ENCODE measurements at regions not wholly inside any gene's neighbourhood (a gene's known extent, or its start where the extent isn't known, plus 50 kb on each side); places are given as distances from the start of the nearest gene placed in this dataset.

- H3K36me3 ChIP-seq (ENCODE audit: insufficient read depth, low read length): no peaks in the 10 kb centered on the region
- H3K27ac ChIP-seq (ENCODE audit: low read depth, low read length): no peak overlapping the region
- Mint-ChIP-seq H3K4me3 (no peak overlapping the region), H3K4me1 (no peaks in the 10 kb centered on the region), H3K36me3 (no peaks in the 10 kb centered on the region), H3K9me3 (peaks cover 6 to 37% (median 12%) of the 10 kb centered on the region in 5 donors), H3K27ac (no peak overlapping the region), H3K27me3 (peaks cover 0 to 3% of the 10 kb centered on the region in 2 donors)
- DNase-seq: no peak
- ChIA-PET CTCF (no interaction called here), POLR2A (no interaction called here)
- H3K4me1 ChIP-seq (ENCODE audit: insufficient read depth, low read length): no peaks in the 10 kb centered on the region
- no peaks in the 10 kb centered on the region for H3K27me3 ChIP-seq (ENCODE audit: insufficient read depth, low read length, poor library complexity, severe bottlenecking)
- H3K4me3 ChIP-seq (ENCODE audit: low read length): no peak overlapping the region
- no peaks in the 10 kb centered on the region for H3K9me3 ChIP-seq (ENCODE audit: low read length)
These were observed 1038.0 kb upstream of the PIK3C3 start for GRCh38 chr18:40917056-40917455.

- Histone ChIP-seq H3K27me3 (ENCODE audit: insufficient read depth, low read length, poor library complexity, severe bottlenecking) (no peaks in the 10 kb centered on the region), H3K4me1 (ENCODE audit: insufficient read depth, low read length) (no peaks in the 10 kb centered on the region), H3K4me3 (ENCODE audit: low read length) (no peak overlapping the region), H3K36me3 (ENCODE audit: insufficient read depth, low read length) (no peaks in the 10 kb centered on the region), H3K9me3 (ENCODE audit: low read length) (no peaks in the 10 kb centered on the region), H3K27ac (ENCODE audit: low read depth, low read length) (no peak overlapping the region)
- no peak for DNase-seq
- Mint-ChIP-seq H3K4me1 (no peaks in the 10 kb centered on the region), H3K9me3 (peaks cover 2 to 30% (median 11%) of the 10 kb centered on the region in 5 donors), H3K27me3 (peaks cover 0 to 1% of the 10 kb centered on the region in 2 donors), H3K36me3 (no peaks in the 10 kb centered on the region), H3K4me3 (no peak overlapping the region), H3K27ac (no peak overlapping the region)
- ChIA-PET POLR2A (no interaction called here), CTCF (no interaction called here)
These were observed 1039.3 kb upstream of the PIK3C3 start for GRCh38 chr18:40915724-40916123.

GRCh38 chr18:40911582-40912254 lies 1043.3 kb upstream of the PIK3C3 start:
- POLR2A ChIA-PET: no interaction called here
- DNase-seq: no peak
- Mint-ChIP-seq H3K27me3 (peaks cover 0 to 1% of the 10 kb centered on the region in 2 donors), H3K36me3 (no peaks in the 10 kb centered on the region), H3K27ac (no peak overlapping the region), H3K9me3 (peaks cover 3 to 26% (median 15%) of the 10 kb centered on the region in 5 donors), H3K4me3 (no peak overlapping the region), H3K4me1 (no peaks in the 10 kb centered on the region)
- CTCF ChIA-PET: no interaction called here
- H3K27ac ChIP-seq (ENCODE audit: low read depth, low read length): no peak overlapping the region
- H3K27me3 ChIP-seq (ENCODE audit: insufficient read depth, low read length, poor library complexity, severe bottlenecking): no peaks in the 10 kb centered on the region
- no peaks in the 10 kb centered on the region for H3K4me1 ChIP-seq (ENCODE audit: insufficient read depth, low read length)
- no peak overlapping the region for H3K4me3 ChIP-seq (ENCODE audit: low read length)
- no peaks in the 10 kb centered on the region for H3K9me3 ChIP-seq (ENCODE audit: low read length)
- H3K36me3 ChIP-seq (ENCODE audit: insufficient read depth, low read length): no peaks in the 10 kb centered on the region

GRCh38 chr18:40911041-40911440 lies 1044.0 kb upstream of the PIK3C3 start:
- H3K36me3 Mint-ChIP-seq: no peaks in the 10 kb centered on the region
- ChIA-PET POLR2A (no interaction called here), CTCF (no interaction called here)
- peaks cover 0 to 1% of the 10 kb centered on the region in 2 donors for H3K27me3 Mint-ChIP-seq
- H3K4me1 Mint-ChIP-seq: no peaks in the 10 kb centered on the region
- Histone ChIP-seq H3K27me3 (ENCODE audit: insufficient read depth, low read length, poor library complexity, severe bottlenecking) (no peaks in the 10 kb centered on the region), H3K9me3 (ENCODE audit: low read length) (no peaks in the 10 kb centered on the region), H3K27ac (ENCODE audit: low read depth, low read length) (no peak overlapping the region), H3K4me3 (ENCODE audit: low read length) (no peak overlapping the region), H3K36me3 (ENCODE audit: insufficient read depth, low read length) (no peaks in the 10 kb centered on the region), H3K4me1 (ENCODE audit: insufficient read depth, low read length) (no peaks in the 10 kb centered on the region)
- H3K4me3 Mint-ChIP-seq: no peak overlapping the region
- DNase-seq: no peak
- H3K27ac Mint-ChIP-seq: no peak overlapping the region
- peaks cover 3 to 21% (median 16%) of the 10 kb centered on the region in 5 donors for H3K9me3 Mint-ChIP-seq

- ChIA-PET POLR2A (no interaction called here), CTCF (no interaction called here)
- Histone ChIP-seq H3K27me3 (ENCODE audit: insufficient read depth, low read length, poor library complexity, severe bottlenecking) (no peaks in the 10 kb centered on the region), H3K27ac (ENCODE audit: low read depth, low read length) (no peak overlapping the region), H3K36me3 (ENCODE audit: insufficient read depth, low read length) (no peaks in the 10 kb centered on the region), H3K4me3 (ENCODE audit: low read length) (no peak overlapping the region), H3K9me3 (ENCODE audit: low read length) (no peaks in the 10 kb centered on the region), H3K4me1 (ENCODE audit: insufficient read depth, low read length) (no peaks in the 10 kb centered on the region)
- no peaks in the 10 kb centered on the region for H3K4me1 Mint-ChIP-seq
- no peak for DNase-seq
- peaks cover 3 to 18% (median 10%) of the 10 kb centered on the region in 5 donors for H3K9me3 Mint-ChIP-seq
- H3K36me3 Mint-ChIP-seq: no peaks in the 10 kb centered on the region
- no peak overlapping the region for H3K27ac Mint-ChIP-seq
- no peaks in the 10 kb centered on the region for H3K27me3 Mint-ChIP-seq
- H3K4me3 Mint-ChIP-seq: no peak overlapping the region
These were observed 1047.2 kb upstream of the PIK3C3 start for GRCh38 chr18:40907842-40908241.

GRCh38 chr18:40904295-40904694 lies 1050.7 kb upstream of the PIK3C3 start:
- no peak for DNase-seq
- Histone ChIP-seq H3K4me1 (ENCODE audit: insufficient read depth, low read length) (no peaks in the 10 kb centered on the region), H3K4me3 (ENCODE audit: low read length) (no peak overlapping the region), H3K9me3 (ENCODE audit: low read length) (no peaks in the 10 kb centered on the region), H3K27me3 (ENCODE audit: insufficient read depth, low read length, poor library complexity, severe bottlenecking) (no peaks in the 10 kb centered on the region), H3K27ac (ENCODE audit: low read depth, low read length) (no peak overlapping the region), H3K36me3 (ENCODE audit: insufficient read depth, low read length) (no peaks in the 10 kb centered on the region)
- Mint-ChIP-seq H3K4me3 (no peak overlapping the region), H3K4me1 (no peaks in the 10 kb centered on the region), H3K27me3 (no peaks in the 10 kb centered on the region), H3K27ac (no peak overlapping the region), H3K9me3 (peaks cover 4 to 33% (median 8%) of the 10 kb centered on the region in 5 donors), H3K36me3 (no peaks in the 10 kb centered on the region)
- CTCF ChIA-PET: no interaction called here
- POLR2A ChIA-PET: no interaction called here

GRCh38 chr18:40902436-40902835 lies 1052.6 kb upstream of the PIK3C3 start:
- Mint-ChIP-seq H3K27ac (no peak overlapping the region), H3K27me3 (no peaks in the 10 kb centered on the region), H3K4me3 (no peak overlapping the region), H3K4me1 (no peaks in the 10 kb centered on the region), H3K36me3 (peaks cover 0 to under 1% (median 0%) of the 10 kb centered on the region in 3 donors), H3K9me3 (peaks cover 4 to 26% (median 6%) of the 10 kb centered on the region in 5 donors)
- ChIA-PET CTCF (no interaction called here), POLR2A (no interaction called here)
- Histone ChIP-seq H3K27ac (ENCODE audit: low read depth, low read length) (no peak overlapping the region), H3K27me3 (ENCODE audit: insufficient read depth, low read length, poor library complexity, severe bottlenecking) (no peaks in the 10 kb centered on the region), H3K36me3 (ENCODE audit: insufficient read depth, low read length) (no peaks in the 10 kb centered on the region), H3K9me3 (ENCODE audit: low read length) (no peaks in the 10 kb centered on the region), H3K4me3 (ENCODE audit: low read length) (no peak overlapping the region), H3K4me1 (ENCODE audit: insufficient read depth, low read length) (no peaks in the 10 kb centered on the region)
- DNase-seq: no peak

GRCh38 chr18:40897884-40898283 lies 1057.2 kb upstream of the PIK3C3 start:
- no peak overlapping the region for H3K4me3 Mint-ChIP-seq
- Histone ChIP-seq H3K4me3 (ENCODE audit: low read length) (no peak overlapping the region), H3K36me3 (ENCODE audit: insufficient read depth, low read length) (no peaks in the 10 kb centered on the region), H3K9me3 (ENCODE audit: low read length) (no peaks in the 10 kb centered on the region), H3K27ac (ENCODE audit: low read depth, low read length) (no peak overlapping the region), H3K27me3 (ENCODE audit: insufficient read depth, low read length, poor library complexity, severe bottlenecking) (no peaks in the 10 kb centered on the region), H3K4me1 (ENCODE audit: insufficient read depth, low read length) (no peaks in the 10 kb centered on the region)
- POLR2A ChIA-PET: no interaction called here
- DNase-seq: no peak
- peaks cover 0 to 2% (median 0%) of the 10 kb centered on the region in 3 donors for H3K36me3 Mint-ChIP-seq
- H3K27me3 Mint-ChIP-seq: no peaks in the 10 kb centered on the region
- CTCF ChIA-PET: no interaction called here
- H3K9me3 Mint-ChIP-seq: peaks cover 5 to 49% (median 10%) of the 10 kb centered on the region in 5 donors
- no peaks in the 10 kb centered on the region for H3K4me1 Mint-ChIP-seq
- H3K27ac Mint-ChIP-seq: no peak overlapping the region

Data from CD8-positive, alpha-beta memory T cell (primary cell).